Nephron (organoid): ENCODE measurements at regions not wholly inside any gene's neighbourhood (a gene's known extent, or its start where the extent isn't known, plus 50 kb on each side); places are given as distances from the start of the nearest gene placed in this dataset.

Experiments used
- H3K27ac Mint-ChIP-seq, 3 experiments: 2 replicates each; pipeline ENCODE4 v1.8.0; 2020; ENCODE audit warnings: mixed read lengths in 3 of 3, mild to moderate bottlenecking in 2 of 3, moderate library complexity in 1 of 3
- H3K27me3 Mint-ChIP-seq: 2 replicates; pipeline ENCODE4 v1.8.0; 2021; ENCODE audit warnings: low read depth, mild to moderate bottlenecking, moderate library complexity, mixed read lengths
- H3K36me3 Mint-ChIP-seq: 2 replicates; pipeline ENCODE4 v1.8.0; 2020; ENCODE audit warnings: low read depth, mixed read lengths
- H3K4me1 Mint-ChIP-seq: 2 replicates; pipeline ENCODE4 v1.8.0; 2020; ENCODE audit warnings: mixed read lengths
- H3K4me3 Mint-ChIP-seq, 3 experiments: 2 replicates each; pipeline ENCODE4 v1.8.0; 2020; ENCODE audit warnings: mild to moderate bottlenecking in 3 of 3, mixed read lengths in 3 of 3, moderate library complexity in 2 of 3
- H3K9me3 Mint-ChIP-seq: 2 replicates; pipeline ENCODE4 v1.8.0; 2020; ENCODE audit warnings: mixed read lengths
- CTCF ChIP-seq, 3 experiments: fragments of 200-600 bp; sonication (generic); IDR thresholded peaks; one replicate each; pipeline ENCODE4 v1.5.0; 2021; ENCODE audit warnings: antibody characterized with exemption in 3 of 3; ENCODE audit not compliant: unreplicated experiment in 3 of 3

GRCh38 chr12:105927564-105927963 lies 211.2 kb downstream of the NUAK1 start:
- Mint-ChIP-seq H3K27me3 (peaks cover 4% of the 10 kb centered on the region), H3K36me3 (no peaks in the 10 kb centered on the region), H3K4me3 (peak overlapping the region in 1 of 3 experiments; percentile 2), H3K9me3 (peaks cover 8% of the 10 kb centered on the region), H3K4me1 (peaks cover 54% of the 10 kb centered on the region), H3K27ac (peak overlapping the region in 2 of 3 experiments; percentile 45 to 57)
- TF ChIP-seq CTCF (IDR thresholded peaks at IDR 0.05; ENCODE audit: unreplicated experiment in 3 of 3) = no peak

GRCh38 chr12:105928436-105928835 lies 210.3 kb downstream of the NUAK1 start:
- H3K4me3 Mint-ChIP-seq = no peak overlapping the region
- H3K4me1 Mint-ChIP-seq = peaks cover 49% of the 10 kb centered on the region
- peaks cover 4% of the 10 kb centered on the region for H3K27me3 Mint-ChIP-seq
- peaks cover 8% of the 10 kb centered on the region for H3K9me3 Mint-ChIP-seq
- H3K36me3 Mint-ChIP-seq = no peaks in the 10 kb centered on the region
- no peak overlapping the region for H3K27ac Mint-ChIP-seq
- no peak for TF ChIP-seq CTCF (IDR thresholded peaks at IDR 0.05; ENCODE audit: unreplicated experiment in 3 of 3)

- no peak overlapping the region for H3K4me3 Mint-ChIP-seq
- H3K27ac Mint-ChIP-seq = no peak overlapping the region
- peaks cover 5% of the 10 kb centered on the region for H3K27me3 Mint-ChIP-seq
- peaks cover 54% of the 10 kb centered on the region for H3K4me1 Mint-ChIP-seq
- H3K36me3 Mint-ChIP-seq = no peaks in the 10 kb centered on the region
- H3K9me3 Mint-ChIP-seq = peaks cover 8% of the 10 kb centered on the region
- TF ChIP-seq CTCF (IDR thresholded peaks at IDR 0.05; ENCODE audit: unreplicated experiment in 3 of 3) = no peak
Observed at GRCh38 chr12:105929192-105929591, 209.6 kb downstream of the NUAK1 start.

GRCh38 chr12:105930557-105931503 lies 207.9 kb downstream of the NUAK1 start:
- H3K27me3 Mint-ChIP-seq = peaks cover 8% of the 10 kb centered on the region
- H3K9me3 Mint-ChIP-seq = peaks cover 8% of the 10 kb centered on the region
- TF ChIP-seq CTCF (IDR thresholded peaks at IDR 0.05; ENCODE audit: unreplicated experiment in 3 of 3) = no peak
- peaks cover 70% of the 10 kb centered on the region for H3K4me1 Mint-ChIP-seq
- H3K4me3 Mint-ChIP-seq = no peak overlapping the region
- no peaks in the 10 kb centered on the region for H3K36me3 Mint-ChIP-seq
- H3K27ac Mint-ChIP-seq = peak overlapping the region in 2 of 3 experiments; percentile 25 to 64

GRCh38 chr12:105931762-105932570 lies 206.8 kb downstream of the NUAK1 start:
- peaks cover 8% of the 10 kb centered on the region for H3K27me3 Mint-ChIP-seq
- H3K36me3 Mint-ChIP-seq = no peaks in the 10 kb centered on the region
- H3K27ac Mint-ChIP-seq = peak overlapping the region in 2 of 3 experiments; percentile 13 to 22
- H3K4me1 Mint-ChIP-seq = peaks cover 63% of the 10 kb centered on the region
- peaks cover 5% of the 10 kb centered on the region for H3K9me3 Mint-ChIP-seq
- TF ChIP-seq CTCF (IDR thresholded peaks at IDR 0.05; ENCODE audit: unreplicated experiment in 3 of 3) = no peak
- no peak overlapping the region for H3K4me3 Mint-ChIP-seq
